Hepatocyte (in vitro differentiated cells): ENCODE measurements at regions not wholly inside any gene's neighbourhood (a gene's known extent, or its start where the extent isn't known, plus 50 kb on each side); places are given as distances from the start of the nearest gene placed in this dataset.

Source experiments
- DNase-seq: peaks from one replicate; pipeline ENCODE4 v3.0.0-alpha.2; 2016; ENCODE audit warnings: low spot score
- H2AFZ ChIP-seq: fragments of 200-600 bp; sonication (generic); 2 replicates; pipeline ENCODE4 v1.6.0; 2016; ENCODE audit warnings: antibody characterized with exemption, mild to moderate bottlenecking
- H3K27ac ChIP-seq: fragments of 200-600 bp; sonication (generic); 2 replicates; pipeline ENCODE4 v1.5.1; 2016; ENCODE audit warnings: mild to moderate bottlenecking
- H3K27me3 ChIP-seq: fragments of 200-600 bp; sonication (generic); 2 replicates; pipeline ENCODE4 v1.6.1; 2016
- H3K36me3 ChIP-seq: fragments of 200-600 bp; sonication (generic); replicated peaks from 2 replicates; pipeline ENCODE4 v1.5.1; 2016; ENCODE audit warnings: low read depth; ENCODE audit not compliant: insufficient read depth
- H3K4me1 ChIP-seq: fragments of 200-600 bp; sonication (generic); 2 replicates; pipeline ENCODE4 v1.5.1; 2016; ENCODE audit warnings: mild to moderate bottlenecking, moderate library complexity; ENCODE audit not compliant: insufficient read depth
- H3K4me2 ChIP-seq: fragments of 200-600 bp; sonication (generic); 2 replicates; pipeline ENCODE4 v1.6.0; 2016
- H3K4me3 ChIP-seq: fragments of 200-600 bp; sonication (generic); 2 replicates; pipeline ENCODE4 v1.5.1; 2016; ENCODE audit warnings: mild to moderate bottlenecking
- H3K79me2 ChIP-seq: fragments of 200-600 bp; sonication (generic); 2 replicates; pipeline ENCODE4 v1.6.0; 2017; ENCODE audit warnings: mild to moderate bottlenecking
- H3K9me2 ChIP-seq: fragments of 200-600 bp; sonication (generic); replicated peaks from 2 replicates; pipeline ENCODE4 v1.6.0; 2017; ENCODE audit warnings: mild to moderate bottlenecking; ENCODE audit not compliant: insufficient read depth
- H3K9me3 ChIP-seq: fragments of 200-600 bp; sonication (generic); 2 replicates; pipeline ENCODE4 v1.5.1; 2016; ENCODE audit warnings: low read depth, mild to moderate bottlenecking
- H4K20me1 ChIP-seq: fragments of 200-600 bp; sonication (generic); 2 replicates; pipeline ENCODE4 v1.6.0; 2016; ENCODE audit warnings: mild to moderate bottlenecking; ENCODE audit not compliant: insufficient read depth, poor library complexity, severe bottlenecking
- EZH2 ChIP-seq: fragments of 200-600 bp; sonication (generic); IDR thresholded peaks from 2 replicates; pipeline ENCODE4 v1.6.1; 2016; ENCODE audit warnings: antibody characterized with exemption, mild to moderate bottlenecking, borderline replicate concordance
- EZH2phosphoT487 ChIP-seq: fragments of 200-600 bp; sonication (generic); IDR thresholded peaks from one replicate; pipeline ENCODE4 v1.6.1; 2018; ENCODE audit warnings: antibody characterized with exemption, mild to moderate bottlenecking, low read depth, moderate library complexity; ENCODE audit not compliant: unreplicated experiment, severe bottlenecking
- WGBS: methylation state at CpG from one replicate; pipeline ENCODE4 v1.1.6; 2016; ENCODE audit warnings: low lambda C conversion rate; ENCODE audit errors: missing lambda C conversion rate; 5-methylcytosine and 5-hydroxymethylcytosine counted together
- TF ChIP-seq, protein P1 (sequence below): fragments of 200-600 bp; sonication (generic); IDR thresholded peaks from 2 replicates; pipeline ENCODE4 v1.5.1; 2016; ENCODE audit warnings: antibody characterized with exemption, mild to moderate bottlenecking; ENCODE audit not compliant: poor library complexity

DNA sequence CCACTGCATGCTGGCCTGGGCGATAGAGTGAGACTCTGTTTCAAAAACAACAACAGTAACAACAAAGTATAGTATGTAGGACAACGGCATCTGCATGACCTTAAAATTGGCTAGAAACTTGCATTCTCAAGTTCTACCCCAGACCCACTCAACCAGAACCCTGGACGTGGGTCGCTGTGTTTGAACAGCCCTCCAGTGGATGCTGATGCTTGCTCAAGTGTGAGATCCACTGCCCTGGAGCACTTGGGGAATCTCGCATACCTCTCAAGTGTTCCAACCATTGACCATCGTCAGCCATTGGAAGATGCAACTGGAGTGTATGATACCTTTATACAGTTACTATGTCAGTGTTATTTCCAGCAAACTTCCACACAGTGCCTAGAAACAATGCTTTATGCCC is 435.9 kb downstream of the DCDC2C start:
- Histone ChIP-seq H3K9me2 (no peaks in the 10 kb centered on the region), H3K36me3 (no peaks in the 10 kb centered on the region), H3K4me3 (no peak overlapping the region), H3K4me1 (no peaks in the 10 kb centered on the region), H3K9me3 (no peaks in the 10 kb centered on the region), H3K27ac (no peak overlapping the region), H4K20me1 (no peaks in the 10 kb centered on the region), H3K79me2 (no peaks in the 10 kb centered on the region), H3K27me3 (no peaks in the 10 kb centered on the region), H3K4me2 (no peak overlapping the region), H2AFZ (no peak overlapping the region)
- 85% methylated on average over 6 of the region's 6 CpGs for WGBS
- DNase-seq, result no peak
- no peak for TF ChIP-seq EZH2phosphoT487
- no peak for TF ChIP-seq EZH2
- TF ChIP-seq, protein P1, sequence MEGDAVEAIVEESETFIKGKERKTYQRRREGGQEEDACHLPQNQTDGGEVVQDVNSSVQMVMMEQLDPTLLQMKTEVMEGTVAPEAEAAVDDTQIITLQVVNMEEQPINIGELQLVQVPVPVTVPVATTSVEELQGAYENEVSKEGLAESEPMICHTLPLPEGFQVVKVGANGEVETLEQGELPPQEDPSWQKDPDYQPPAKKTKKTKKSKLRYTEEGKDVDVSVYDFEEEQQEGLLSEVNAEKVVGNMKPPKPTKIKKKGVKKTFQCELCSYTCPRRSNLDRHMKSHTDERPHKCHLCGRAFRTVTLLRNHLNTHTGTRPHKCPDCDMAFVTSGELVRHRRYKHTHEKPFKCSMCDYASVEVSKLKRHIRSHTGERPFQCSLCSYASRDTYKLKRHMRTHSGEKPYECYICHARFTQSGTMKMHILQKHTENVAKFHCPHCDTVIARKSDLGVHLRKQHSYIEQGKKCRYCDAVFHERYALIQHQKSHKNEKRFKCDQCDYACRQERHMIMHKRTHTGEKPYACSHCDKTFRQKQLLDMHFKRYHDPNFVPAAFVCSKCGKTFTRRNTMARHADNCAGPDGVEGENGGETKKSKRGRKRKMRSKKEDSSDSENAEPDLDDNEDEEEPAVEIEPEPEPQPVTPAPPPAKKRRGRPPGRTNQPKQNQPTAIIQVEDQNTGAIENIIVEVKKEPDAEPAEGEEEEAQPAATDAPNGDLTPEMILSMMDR, result no peak

DNA sequence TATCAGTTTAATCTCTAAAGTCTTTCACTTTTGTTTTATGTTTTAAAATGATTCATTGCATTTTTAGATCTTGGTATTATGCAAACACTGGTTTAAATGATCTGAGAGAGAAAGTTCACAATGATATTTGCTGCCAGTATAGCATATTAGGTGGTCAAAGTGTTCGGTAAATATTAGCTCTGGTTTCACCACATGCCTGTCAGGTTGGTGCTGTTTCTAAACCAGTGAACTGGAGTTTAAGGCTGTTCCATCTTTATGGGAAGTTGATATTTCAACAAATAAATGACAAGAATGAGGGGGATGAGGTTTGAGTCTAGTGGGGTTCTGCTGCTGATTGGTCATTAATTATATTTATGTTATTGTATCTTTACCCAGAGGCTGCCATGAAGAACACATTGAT is 436.4 kb downstream of the DCDC2C start:
- Histone ChIP-seq H2AFZ (no peak overlapping the region), H3K4me3 (no peak overlapping the region), H3K27me3 (no peaks in the 10 kb centered on the region), H4K20me1 (no peaks in the 10 kb centered on the region), H3K4me1 (no peaks in the 10 kb centered on the region), H3K9me3 (no peaks in the 10 kb centered on the region), H3K27ac (no peak overlapping the region), H3K36me3 (no peaks in the 10 kb centered on the region), H3K79me2 (no peaks in the 10 kb centered on the region), H3K9me2 (no peaks in the 10 kb centered on the region), H3K4me2 (no peak overlapping the region)
- no peak for TF ChIP-seq EZH2phosphoT487
- TF ChIP-seq, protein P1, result no peak
- no peak for TF ChIP-seq EZH2
- DNase-seq, result no peak
- 65% methylated on average over 1 of the region's 1 CpG for WGBS

DNA sequence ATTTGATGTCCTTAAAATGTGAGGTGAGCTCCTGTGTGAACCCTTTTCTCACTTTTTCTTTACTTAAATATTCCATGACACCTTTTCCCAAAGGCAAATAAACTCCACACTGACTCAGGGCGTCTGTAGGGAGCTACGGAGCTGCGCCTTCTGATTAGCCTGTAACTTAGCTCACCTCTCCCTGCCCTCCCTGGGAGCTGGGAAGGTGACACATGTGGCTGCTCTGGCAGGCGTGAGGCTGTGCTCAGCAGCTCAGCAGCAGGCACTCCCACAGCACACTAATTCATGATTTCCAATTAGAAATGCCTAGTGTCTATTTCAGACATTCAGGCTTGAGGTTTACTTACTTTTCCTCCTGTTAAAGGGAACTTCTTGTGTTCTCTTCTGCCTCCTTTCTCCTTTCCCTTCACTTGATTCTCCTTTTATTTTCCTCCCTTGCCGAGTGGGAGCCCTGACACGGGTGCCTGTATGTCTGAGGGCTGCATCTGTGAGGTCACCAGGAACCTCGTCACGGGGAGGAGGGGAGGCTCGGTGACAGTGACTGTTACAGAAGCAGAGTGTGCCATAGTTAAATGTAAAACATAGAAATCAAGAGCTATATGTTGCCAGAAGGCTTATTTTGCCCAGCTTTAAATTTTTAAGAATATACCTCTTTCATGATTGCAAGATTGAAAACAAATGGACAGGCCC is 437.1 kb downstream of the DCDC2C start:
- Histone ChIP-seq H3K79me2 (no peaks in the 10 kb centered on the region), H4K20me1 (no peaks in the 10 kb centered on the region), H2AFZ (no peak overlapping the region), H3K27ac (no peak overlapping the region), H3K4me3 (no peak overlapping the region), H3K36me3 (no peaks in the 10 kb centered on the region), H3K9me3 (no peaks in the 10 kb centered on the region), H3K4me2 (no peak overlapping the region), H3K9me2 (no peaks in the 10 kb centered on the region), H3K4me1 (no peaks in the 10 kb centered on the region), H3K27me3 (no peaks in the 10 kb centered on the region)
- peak; percentile 7 for DNase-seq
- WGBS, result 46% methylated on average over 9 of the region's 9 CpGs
- TF ChIP-seq EZH2 (no peak), EZH2phosphoT487 (no peak)
- TF ChIP-seq, protein P1, result no peak
